ENCODE measurements at regions not wholly inside any gene's neighbourhood (a gene's known extent, or its start where the extent isn't known, plus 50 kb on each side); places are given as distances from the start of the nearest gene placed in this dataset.

- intact Hi-C loops (cut with micrococcal nuclease): no loop called here
Observed at GRCh38 chr6:134744301-134744700, 205.6 kb downstream of the ALDH8A1 start.

GRCh38 chr6:134741200-134741536 is 208.7 kb downstream of the ALDH8A1 start:
- intact Hi-C loops (cut with micrococcal nuclease): no loop called here

GRCh38 chr6:134740473-134741199 is 209.3 kb downstream of the ALDH8A1 start:
- intact Hi-C loops (cut with micrococcal nuclease): no loop called here

- intact Hi-C loops (cut with micrococcal nuclease): no loop called here
Observed at GRCh38 chr6:134740027-134740373, 209.9 kb downstream of the ALDH8A1 start.

- intact Hi-C loops (cut with micrococcal nuclease): no loop called here
Observed at GRCh38 chr6:134739299-134740026, 210.4 kb downstream of the ALDH8A1 start.

GRCh38 chr6:134738211-134738885 is 211.6 kb downstream of the ALDH8A1 start:
- intact Hi-C loops (cut with micrococcal nuclease): no loop called here

- intact Hi-C loops (cut with micrococcal nuclease): no loop called here
Observed at GRCh38 chr6:134735461-134735860, 214.4 kb downstream of the ALDH8A1 start.

GRCh38 chr6:134734312-134734869 is 215.5 kb downstream of the ALDH8A1 start:
- intact Hi-C loops (cut with micrococcal nuclease): no loop called here

GRCh38 chr6:134733801-134734200 is 216.1 kb downstream of the ALDH8A1 start:
- intact Hi-C loops (cut with micrococcal nuclease): no loop called here

GRCh38 chr6:134732763-134733162 is 217.1 kb downstream of the ALDH8A1 start:
- intact Hi-C loops (cut with micrococcal nuclease): no loop called here

GRCh38 chr6:134731615-134732014 is 218.3 kb downstream of the ALDH8A1 start:
- intact Hi-C loops (cut with micrococcal nuclease): no loop called here

- intact Hi-C loops (cut with micrococcal nuclease): no loop called here
Observed at GRCh38 chr6:134730013-134730412, 219.9 kb downstream of the ALDH8A1 start.

- intact Hi-C loops (cut with micrococcal nuclease): no loop called here
Observed at GRCh38 chr6:134729561-134729960, 220.3 kb downstream of the ALDH8A1 start.

GRCh38 chr6:134727081-134727480 is 222.8 kb downstream of the ALDH8A1 start:
- intact Hi-C loops (cut with micrococcal nuclease): no loop called here

GRCh38 chr6:134725590-134725989 is 224.3 kb downstream of the ALDH8A1 start:
- intact Hi-C loops (cut with micrococcal nuclease): no loop called here

- intact Hi-C loops (cut with micrococcal nuclease): no loop called here
Observed at GRCh38 chr6:134724771-134725340, 225.0 kb downstream of the ALDH8A1 start.

GRCh38 chr6:134723081-134723871 is 226.6 kb downstream of the ALDH8A1 start:
- intact Hi-C loops (cut with micrococcal nuclease): no loop called here

- intact Hi-C loops (cut with micrococcal nuclease): no loop called here
Observed at GRCh38 chr6:134722200-134722870, 227.6 kb downstream of the ALDH8A1 start.

- intact Hi-C loops (cut with micrococcal nuclease): no loop called here
Observed at GRCh38 chr6:134721060-134721405, 228.9 kb downstream of the ALDH8A1 start.

GRCh38 chr6:134720353-134721059 is 229.4 kb downstream of the ALDH8A1 start:
- intact Hi-C loops (cut with micrococcal nuclease): no loop called here
